Uterus (tissue), 3 donors: ENCODE measurements at regions not wholly inside any gene's neighbourhood (a gene's known extent, or its start where the extent isn't known, plus 50 kb on each side); places are given as distances from the start of the nearest gene placed in this dataset.

ENCODE experiments used
- DNase-seq, 2 donors: peaks; one replicate each; pipeline ENCODE4 v3.0.0-alpha.2; 2019 to 2020
- H3K27ac ChIP-seq, 2 donors: fragments of 200-600 bp; sonication (generic); 1 replicate in 1 of 2; 2 replicates in 1 of 2; pipeline ENCODE4 v1.5.1; 2016 to 2018
- H3K27me3 ChIP-seq, 2 donors: fragments of 200-600 bp; sonication (generic); one replicate each; pipeline ENCODE4 v1.5.1; 2018 to 2019; ENCODE audit warnings: control low read depth in 1 of 2
- H3K36me3 ChIP-seq, 2 donors: fragments of 200-600 bp; sonication (generic); one replicate each; pipeline ENCODE4 v1.5.1; 2019; ENCODE audit warnings: control low read depth in 1 of 2
- H3K4me1 ChIP-seq, 2 donors: fragments of 200-600 bp; sonication (generic); one replicate each; pipeline ENCODE4 v1.5.1; 2018 to 2019; ENCODE audit warnings: control low read depth in 1 of 2
- H3K4me3 ChIP-seq, 2 donors: fragments of 200-600 bp; sonication (generic); 1 replicate in 1 of 2; 2 replicates in 1 of 2; pipeline ENCODE4 v1.5.1; 2018 to 2019; ENCODE audit warnings: mild to moderate bottlenecking in 1 of 2
- H3K9me3 ChIP-seq, 2 donors: fragments of 200-600 bp; sonication (generic); one replicate each; pipeline ENCODE4 v1.5.1; 2019; ENCODE audit warnings: control low read depth in 1 of 2
- POLR2A ChIP-seq, 2 donors: fragments of 450-650 bp; IDR thresholded peaks; one replicate each; pipeline ENCODE4 v1.6.1; 2016; ENCODE audit warnings: antibody characterized with exemption in 2 of 2, mild to moderate bottlenecking in 1 of 2, moderate library complexity in 1 of 2
- intact Hi-C: fragments of 100-400 bp; cut with DNase I; formaldehyde crosslinking; loops from one replicate; pipeline ENCODE4 v1.15.1; 2023; ENCODE audit warnings: low total_unique reads
- TF ChIP-seq, protein P1 (sequence below), 4 experiments: fragments of 200-600 bp in 2 of 4; fragments of 450-650 bp in 2 of 4; sonication (generic) in 2 of 4; IDR thresholded peaks; one replicate each; pipeline ENCODE4 v1.5.1; 2016 to 2019; ENCODE audit warnings: antibody characterized with exemption in 4 of 4, mild to moderate bottlenecking in 2 of 4, moderate library complexity in 1 of 4
- donor health status: DM: yes; HTN: yes; CAD: no.

- no peaks in the 10 kb centered on the region for H3K36me3 ChIP-seq
- H3K27me3 ChIP-seq: no peaks in the 10 kb centered on the region
- intact Hi-C loops: no loop called here
- no peak overlapping the region for H3K27ac ChIP-seq
- TF ChIP-seq, protein P1, sequence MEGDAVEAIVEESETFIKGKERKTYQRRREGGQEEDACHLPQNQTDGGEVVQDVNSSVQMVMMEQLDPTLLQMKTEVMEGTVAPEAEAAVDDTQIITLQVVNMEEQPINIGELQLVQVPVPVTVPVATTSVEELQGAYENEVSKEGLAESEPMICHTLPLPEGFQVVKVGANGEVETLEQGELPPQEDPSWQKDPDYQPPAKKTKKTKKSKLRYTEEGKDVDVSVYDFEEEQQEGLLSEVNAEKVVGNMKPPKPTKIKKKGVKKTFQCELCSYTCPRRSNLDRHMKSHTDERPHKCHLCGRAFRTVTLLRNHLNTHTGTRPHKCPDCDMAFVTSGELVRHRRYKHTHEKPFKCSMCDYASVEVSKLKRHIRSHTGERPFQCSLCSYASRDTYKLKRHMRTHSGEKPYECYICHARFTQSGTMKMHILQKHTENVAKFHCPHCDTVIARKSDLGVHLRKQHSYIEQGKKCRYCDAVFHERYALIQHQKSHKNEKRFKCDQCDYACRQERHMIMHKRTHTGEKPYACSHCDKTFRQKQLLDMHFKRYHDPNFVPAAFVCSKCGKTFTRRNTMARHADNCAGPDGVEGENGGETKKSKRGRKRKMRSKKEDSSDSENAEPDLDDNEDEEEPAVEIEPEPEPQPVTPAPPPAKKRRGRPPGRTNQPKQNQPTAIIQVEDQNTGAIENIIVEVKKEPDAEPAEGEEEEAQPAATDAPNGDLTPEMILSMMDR (IDR thresholded peaks at IDR 0.05): no peak
- TF ChIP-seq POLR2A (IDR thresholded peaks at IDR 0.05): no peak
- DNase-seq: no peak
- no peak overlapping the region for H3K4me3 ChIP-seq
- H3K9me3 ChIP-seq: no peaks in the 10 kb centered on the region
- no peaks in the 10 kb centered on the region for H3K4me1 ChIP-seq
These were observed 68.8 kb upstream of the TNFAIP3 start for GRCh38 chr6:137798261-137798660.

GRCh38 chr6:137798846-137799245 lies 68.2 kb upstream of the TNFAIP3 start:
- no peaks in the 10 kb centered on the region for H3K9me3 ChIP-seq
- H3K27me3 ChIP-seq: no peaks in the 10 kb centered on the region
- peaks cover 0 to 4% of the 10 kb centered on the region in 2 donors for H3K4me1 ChIP-seq
- H3K36me3 ChIP-seq: no peaks in the 10 kb centered on the region
- H3K27ac ChIP-seq: no peak overlapping the region
- no peak for TF ChIP-seq POLR2A (IDR thresholded peaks at IDR 0.05)
- TF ChIP-seq, protein P1 (IDR thresholded peaks at IDR 0.05): no peak
- H3K4me3 ChIP-seq: no peak overlapping the region
- intact Hi-C loops: no loop called here
- no peak for DNase-seq

GRCh38 chr6:137799950-137800568 lies 67.0 kb upstream of the TNFAIP3 start:
- no peaks in the 10 kb centered on the region for H3K9me3 ChIP-seq
- TF ChIP-seq, protein P1 (IDR thresholded peaks at IDR 0.05): peak; percentile 28 to 58 (median 48)
- TF ChIP-seq POLR2A (IDR thresholded peaks at IDR 0.05): no peak
- no peaks in the 10 kb centered on the region for H3K27me3 ChIP-seq
- H3K4me3 ChIP-seq: no peak overlapping the region
- no peaks in the 10 kb centered on the region for H3K36me3 ChIP-seq
- H3K27ac ChIP-seq: no peak overlapping the region
- DNase-seq: peak in 1 of 2 donors; percentile 69
- H3K4me1 ChIP-seq: peaks cover 0 to 9% of the 10 kb centered on the region in 2 donors
- intact Hi-C loops: loop anchor here (10.0 kb wide), 1 partner anchor 65 kb away; the partner anchor contains the start of gene TNFAIP3

GRCh38 chr6:137800762-137801161 lies 66.3 kb upstream of the TNFAIP3 start:
- H3K4me3 ChIP-seq: no peak overlapping the region
- H3K27ac ChIP-seq: no peak overlapping the region
- TF ChIP-seq, protein P1 (IDR thresholded peaks at IDR 0.05): no peak
- no peak for TF ChIP-seq POLR2A (IDR thresholded peaks at IDR 0.05)
- no peaks in the 10 kb centered on the region for H3K9me3 ChIP-seq
- intact Hi-C loops: loop anchor here (10.0 kb wide), 1 partner anchor 64 kb away; the partner anchor contains the start of gene TNFAIP3
- no peak for DNase-seq
- H3K4me1 ChIP-seq: peaks cover 0 to 16% of the 10 kb centered on the region in 2 donors
- no peaks in the 10 kb centered on the region for H3K36me3 ChIP-seq
- no peaks in the 10 kb centered on the region for H3K27me3 ChIP-seq

DNA sequence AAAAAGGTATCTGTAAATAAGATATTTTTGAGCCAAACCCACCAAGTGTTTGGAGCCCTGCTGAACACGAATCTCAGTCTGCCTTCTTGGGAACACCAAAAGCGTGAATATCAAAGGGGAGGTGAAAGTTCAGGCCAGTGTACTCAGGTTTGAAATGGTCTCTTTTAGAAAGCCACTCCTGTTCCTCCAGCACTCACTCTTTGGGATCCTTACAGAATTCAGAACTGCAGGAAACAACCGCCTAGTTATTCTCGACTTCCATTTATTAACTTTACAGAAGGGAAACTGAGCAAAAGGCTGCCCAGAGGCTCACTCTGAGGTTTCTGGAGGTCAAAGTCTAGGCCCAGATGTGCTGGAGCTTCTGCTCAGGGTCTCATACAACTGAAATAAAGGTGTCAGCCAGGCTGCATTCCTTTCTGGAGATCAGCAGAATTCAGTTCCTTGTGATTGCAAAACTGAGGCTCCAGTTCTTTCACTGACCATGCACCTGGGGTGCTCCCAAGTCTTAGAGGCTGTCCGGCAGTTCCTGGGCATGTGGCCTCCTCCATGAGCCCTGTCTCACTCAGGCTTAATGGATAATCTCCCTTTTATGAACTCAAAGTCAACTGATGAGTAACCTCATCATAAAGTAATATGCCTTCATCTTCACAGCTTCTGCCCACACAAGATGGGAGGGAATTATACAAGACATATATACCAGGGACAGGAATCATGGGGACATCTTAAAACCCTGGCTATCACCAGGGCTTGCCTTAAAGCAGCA lies 65.5 kb upstream of the TNFAIP3 start:
- peaks cover 0 to 17% of the 10 kb centered on the region in 2 donors for H3K4me1 ChIP-seq
- no peak overlapping the region for H3K4me3 ChIP-seq
- H3K27me3 ChIP-seq: no peaks in the 10 kb centered on the region
- peak overlapping the region in 1 of 2 donors; percentile 44 for H3K27ac ChIP-seq
- DNase-seq: no peak
- no peaks in the 10 kb centered on the region for H3K36me3 ChIP-seq
- H3K9me3 ChIP-seq: no peaks in the 10 kb centered on the region
- intact Hi-C loops: loop anchor here (10.0 kb wide), 1 partner anchor 63 kb away; the partner anchor contains the start of gene TNFAIP3
- TF ChIP-seq POLR2A (IDR thresholded peaks at IDR 0.05): no peak
- TF ChIP-seq, protein P1 (IDR thresholded peaks at IDR 0.05): no peak
